LNCAP (cell line): ENCODE measurements at regions not wholly inside any gene's neighbourhood (a gene's known extent, or its start where the extent isn't known, plus 50 kb on each side); places are given as distances from the start of the nearest gene placed in this dataset.

Source experiments
- CTCF ChIP-seq: fragments of 450-650 bp; IDR thresholded peaks from 2 replicates; pipeline ENCODE4 v1.5.1; 2017; ENCODE audit warnings: mild to moderate bottlenecking

GRCh38 chr18:22658318-22658717 is 240.6 kb upstream of the CTAGE1 start:
- no peak for TF ChIP-seq CTCF

- TF ChIP-seq CTCF = no peak
Measured at GRCh38 chr18:22663378-22663777, 245.7 kb upstream of the CTAGE1 start.

GRCh38 chr18:22666411-22666940 is 248.8 kb upstream of the CTAGE1 start:
- TF ChIP-seq CTCF = no peak

DNA sequence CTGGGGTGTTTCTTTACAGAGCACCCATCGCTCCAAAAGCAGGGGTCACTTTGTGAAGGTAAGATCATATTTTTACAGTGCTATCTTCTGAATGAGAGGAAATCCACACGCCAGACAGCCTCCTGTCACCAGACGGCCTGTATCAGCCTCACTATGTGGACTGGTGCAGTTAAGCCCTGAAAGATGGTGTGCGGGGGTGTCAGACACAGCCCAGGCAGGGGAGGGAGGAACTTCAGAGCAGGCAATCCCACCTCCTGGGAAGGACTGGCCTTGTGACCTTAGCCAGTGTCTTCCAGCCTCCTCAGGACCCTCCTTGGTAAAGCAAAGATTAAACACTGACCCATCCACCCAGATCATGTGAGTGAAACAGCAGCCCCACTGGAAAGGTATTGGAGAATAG is 249.4 kb upstream of the CTAGE1 start:
- TF ChIP-seq CTCF = no peak

DNA sequence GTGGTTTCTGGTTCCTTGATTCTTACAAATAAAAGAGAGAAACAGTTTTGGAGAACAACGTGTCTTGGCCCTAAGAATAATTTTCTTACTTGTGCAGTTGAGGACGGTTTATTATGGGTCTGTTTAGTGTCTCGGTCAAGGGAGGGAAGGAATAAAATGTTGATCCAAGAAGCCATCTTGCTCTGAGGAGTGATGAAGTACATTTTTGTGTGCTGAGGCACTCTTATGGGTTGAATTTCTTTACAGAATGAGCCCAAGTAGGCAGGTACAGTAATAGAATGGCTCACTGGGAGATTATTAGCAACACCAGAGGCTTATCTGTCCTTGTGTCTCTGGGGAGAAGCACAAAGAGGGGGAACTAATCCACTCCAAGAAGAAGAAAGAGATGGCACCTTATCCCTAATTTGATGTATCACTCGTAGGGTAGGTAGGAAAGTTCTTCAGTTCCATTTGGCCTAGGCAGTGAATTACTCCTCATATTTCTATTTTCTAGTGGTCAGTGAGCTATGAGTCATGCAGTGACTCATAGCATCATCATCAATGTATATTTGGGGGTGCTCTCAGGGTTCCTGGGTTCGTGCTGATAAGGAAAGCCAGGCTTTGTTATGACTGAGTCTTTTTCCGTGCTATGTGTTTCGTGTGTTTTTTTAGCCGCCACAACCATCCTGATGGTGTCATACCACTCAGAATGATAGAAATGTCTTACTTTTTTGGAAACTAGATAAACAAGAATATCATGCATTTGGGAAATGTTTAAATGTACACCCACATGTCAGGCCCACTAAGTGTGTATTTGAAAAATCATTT is 250.1 kb upstream of the CTAGE1 start:
- TF ChIP-seq CTCF = no peak

DNA sequence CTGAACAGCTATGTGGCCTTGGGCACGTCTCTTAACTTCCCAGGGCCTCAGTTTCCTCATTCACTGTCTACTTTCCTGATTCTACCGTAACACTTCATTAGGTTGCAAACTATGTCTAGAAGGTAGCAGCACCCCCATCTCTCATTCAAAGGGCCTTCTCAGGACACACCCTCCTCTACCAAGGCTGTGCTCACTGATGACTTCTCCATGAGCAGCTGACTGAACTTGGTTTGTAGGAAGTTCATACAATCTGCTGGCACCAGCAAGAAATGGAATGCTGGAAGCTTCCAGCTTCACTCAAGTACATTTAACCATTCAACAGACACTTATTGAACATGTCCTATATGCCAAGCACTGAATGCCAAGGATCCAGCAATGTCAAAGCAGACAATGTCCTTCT is 250.8 kb upstream of the CTAGE1 start:
- no peak for TF ChIP-seq CTCF

DNA sequence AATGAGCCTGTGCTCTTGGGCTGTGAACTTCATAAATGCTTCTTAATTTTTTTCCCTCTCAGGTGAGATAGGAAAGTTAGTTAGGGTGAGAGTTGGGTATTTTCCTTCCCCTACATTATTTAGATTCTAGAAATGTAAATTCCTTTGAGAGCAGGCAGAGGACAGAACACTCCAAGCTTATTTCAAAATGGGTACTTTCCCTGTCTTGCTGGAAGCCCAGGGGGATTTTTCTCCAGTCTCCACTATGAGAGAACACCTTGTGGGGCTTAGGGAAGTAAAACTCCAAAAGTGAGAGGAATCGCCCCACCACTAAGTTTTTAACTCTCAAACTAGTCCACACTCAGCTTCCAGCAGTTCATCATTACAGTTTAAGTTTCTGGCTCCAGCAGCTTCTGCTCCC is 253.2 kb upstream of the CTAGE1 start:
- no peak for TF ChIP-seq CTCF
